Mesenteric fat pad (tissue), 1 donor: ENCODE measurements at regions not wholly inside any gene's neighbourhood (a gene's known extent, or its start where the extent isn't known, plus 50 kb on each side); places are given as distances from the start of the nearest gene placed in this dataset.

ENCODE experiments used
- DNase-seq: peaks from one replicate; pipeline ENCODE4 v3.0.0-alpha.2; 2020; ENCODE audit warnings: low spot score
- donor health status: DM: yes; HTN: yes; CAD: no.

DNA sequence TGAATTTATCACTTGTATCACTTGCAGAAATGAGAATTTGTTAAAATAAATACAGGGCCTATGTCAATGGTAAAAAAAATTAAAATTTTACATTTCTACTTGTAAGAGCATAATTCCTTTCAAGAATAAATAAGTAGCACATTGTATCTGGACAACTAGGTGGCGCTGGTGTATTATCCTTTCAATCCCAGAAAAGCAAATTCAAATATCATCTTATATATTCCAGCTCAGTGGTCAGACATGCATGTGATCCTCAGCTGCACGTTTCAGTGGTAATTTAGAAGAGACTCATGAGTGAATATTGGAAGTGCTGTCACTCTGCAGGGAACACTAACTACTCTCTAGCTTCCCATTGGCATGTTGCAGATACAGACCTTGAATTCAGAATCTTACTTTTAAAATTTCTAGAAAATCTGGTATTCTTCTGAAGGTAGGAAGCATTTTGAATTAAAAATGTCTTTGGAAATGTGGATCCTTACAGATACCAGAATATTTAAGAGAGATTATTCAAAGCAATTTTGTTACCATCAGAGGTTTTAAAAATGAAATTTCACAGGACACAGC, 1414.7 kb upstream of the TENM3 start:
- DNase-seq = no peak

DNA sequence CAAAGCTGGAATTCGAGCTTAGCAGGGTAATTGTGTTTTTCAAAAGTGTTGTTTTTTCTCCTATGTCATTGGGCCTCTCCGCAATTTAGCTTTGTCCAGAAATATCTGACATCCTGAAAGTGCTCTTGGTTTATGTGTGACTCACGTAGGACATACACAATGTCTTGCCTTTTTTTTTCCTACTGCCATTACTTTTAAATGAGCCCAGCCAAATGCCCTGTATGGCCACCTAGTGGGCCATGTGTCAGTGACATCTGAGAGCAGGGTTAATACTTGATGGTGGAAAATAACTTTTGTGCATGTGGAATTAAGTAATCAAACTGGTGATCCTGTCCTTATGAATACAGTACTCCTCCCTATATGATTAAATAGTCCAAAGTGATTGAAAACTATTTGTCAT, 1411.1 kb upstream of the TENM3 start:
- DNase-seq = no peak

DNA sequence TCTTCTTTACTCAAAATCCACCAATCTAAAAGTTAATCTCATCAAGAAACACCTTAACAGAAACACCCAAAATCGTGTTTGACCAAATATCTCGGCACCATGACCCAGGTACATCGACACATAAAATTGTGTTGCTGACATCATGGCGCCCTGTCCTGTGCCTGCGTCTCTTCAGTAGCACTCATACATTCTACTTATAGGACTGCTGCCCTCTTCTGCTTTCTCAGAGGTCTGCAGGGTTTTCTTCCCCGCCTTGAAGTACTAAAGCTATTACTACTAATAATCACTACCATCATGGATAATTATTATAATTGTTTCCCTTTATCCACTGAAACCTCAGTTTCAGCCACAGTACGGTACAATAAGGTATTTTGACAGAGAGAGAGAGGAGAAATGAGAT, 1403.1 kb upstream of the TENM3 start:
- DNase-seq = no peak

DNA sequence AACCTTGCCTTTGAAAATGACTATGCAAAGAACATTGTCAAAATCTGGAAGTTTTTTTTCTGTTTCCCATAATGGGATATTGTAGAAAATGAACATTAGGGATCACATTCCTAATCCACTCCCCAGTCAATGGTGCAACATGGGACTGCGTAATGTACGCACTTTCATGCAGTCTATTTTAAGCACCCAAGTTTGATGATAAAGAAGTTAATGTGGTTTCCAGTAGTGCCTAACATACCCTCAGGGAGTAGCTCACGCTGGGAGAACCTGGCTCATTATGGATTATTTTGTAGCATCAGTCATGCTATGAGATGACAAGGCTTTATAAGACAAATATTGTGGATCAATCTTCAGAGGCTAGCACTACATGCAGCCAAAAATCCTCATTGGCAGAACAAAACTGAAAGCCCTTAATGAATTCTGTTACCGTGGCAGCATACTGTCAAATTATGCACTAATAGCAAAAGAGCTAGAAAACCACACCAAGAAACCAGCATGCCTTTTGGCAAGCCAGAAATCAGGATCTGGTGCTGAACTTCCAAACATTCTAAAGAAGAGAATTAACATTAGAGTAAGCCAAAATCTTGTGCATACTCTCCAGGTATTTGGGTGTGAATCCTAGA, 1392.8 kb upstream of the TENM3 start:
- DNase-seq = no peak

DNA sequence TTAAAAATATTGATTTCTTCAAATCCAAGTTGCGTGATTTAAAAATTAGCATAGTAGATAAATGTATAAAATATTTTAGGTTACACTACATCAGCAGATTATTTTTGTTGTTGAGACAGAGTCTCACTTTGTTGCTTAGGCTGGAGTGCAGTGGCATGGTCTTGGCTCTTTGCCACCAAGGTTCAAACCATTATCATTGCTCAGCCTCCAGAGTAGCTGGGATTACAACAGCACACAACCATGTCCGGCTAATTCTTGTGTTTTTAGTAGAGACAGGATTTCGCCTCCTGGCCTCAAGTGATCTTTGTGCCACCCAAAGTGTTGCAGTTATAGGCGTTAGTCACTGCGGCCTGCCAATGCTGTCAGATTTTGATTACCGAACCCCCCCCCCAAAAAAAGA, 1390.5 kb upstream of the TENM3 start:
- no peak for DNase-seq

DNA sequence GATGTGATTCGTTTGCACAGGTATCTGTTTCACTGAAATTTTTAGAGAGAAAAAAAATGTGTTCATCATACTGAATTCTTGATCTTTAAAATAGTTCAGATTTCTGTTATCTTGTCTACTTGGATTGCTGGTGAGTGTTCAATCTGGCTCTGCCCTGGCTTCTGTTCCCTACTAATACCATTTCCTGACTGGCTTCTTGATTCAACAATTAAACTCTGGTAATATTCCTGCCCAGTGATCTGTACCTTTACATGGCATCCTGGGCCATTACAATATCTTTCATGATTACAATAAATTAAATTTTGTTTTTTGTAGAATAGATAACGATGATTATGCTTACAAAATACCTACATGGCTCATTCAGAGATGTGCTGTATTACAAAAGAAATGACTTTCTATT, 1388.0 kb upstream of the TENM3 start:
- DNase-seq = no peak

DNA sequence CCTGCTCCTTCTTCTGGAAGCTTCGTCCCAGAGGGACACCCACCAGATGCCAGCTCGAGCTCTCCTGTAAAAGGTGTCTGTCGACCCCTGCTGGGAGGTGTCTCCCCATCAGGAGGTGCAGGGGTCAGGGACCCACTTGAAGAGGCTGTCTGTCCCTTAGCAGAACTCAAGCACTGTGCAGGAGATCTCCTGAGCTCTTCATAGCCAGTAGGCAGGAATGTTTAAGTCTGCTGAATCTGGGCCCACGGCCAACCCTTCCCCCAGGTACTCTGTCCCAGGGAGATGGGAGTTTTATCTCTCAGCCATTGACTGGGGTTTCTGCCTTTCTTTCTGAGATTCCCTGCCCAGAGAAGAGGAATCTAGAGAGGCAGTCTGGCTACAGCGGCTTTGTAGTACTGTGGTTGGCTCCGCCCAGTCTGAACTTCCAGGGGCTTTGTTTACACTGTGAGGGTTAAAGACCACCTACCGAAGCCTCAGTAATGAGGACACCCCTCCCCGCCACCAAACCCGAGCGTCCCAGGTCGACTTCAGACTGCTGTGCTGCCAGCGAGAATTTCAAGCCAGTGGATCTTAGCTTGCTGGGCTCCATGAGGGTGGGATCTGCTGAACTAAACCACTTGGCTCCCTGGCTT, 1383.0 kb upstream of the TENM3 start:
- DNase-seq = no peak

DNA sequence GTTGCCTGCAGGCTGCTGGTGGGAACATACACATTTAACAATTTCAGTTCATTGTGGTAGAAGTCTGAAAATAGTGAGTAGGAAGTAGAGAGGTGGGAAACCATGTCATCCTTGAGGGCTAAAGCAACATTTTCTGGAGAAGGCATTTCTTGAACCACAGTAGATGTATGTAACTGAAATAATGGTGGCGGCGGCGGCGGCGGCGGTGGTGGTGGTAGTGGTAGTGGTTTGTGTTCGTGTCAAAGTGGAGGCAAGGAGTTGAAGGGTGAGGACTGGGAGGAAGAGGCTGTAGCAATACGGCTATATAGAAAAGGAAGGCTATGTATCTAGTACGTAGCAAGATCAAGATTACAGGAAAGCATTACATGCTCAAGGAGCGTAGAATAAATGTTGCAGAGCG, 1381.6 kb upstream of the TENM3 start:
- DNase-seq = no peak

DNA sequence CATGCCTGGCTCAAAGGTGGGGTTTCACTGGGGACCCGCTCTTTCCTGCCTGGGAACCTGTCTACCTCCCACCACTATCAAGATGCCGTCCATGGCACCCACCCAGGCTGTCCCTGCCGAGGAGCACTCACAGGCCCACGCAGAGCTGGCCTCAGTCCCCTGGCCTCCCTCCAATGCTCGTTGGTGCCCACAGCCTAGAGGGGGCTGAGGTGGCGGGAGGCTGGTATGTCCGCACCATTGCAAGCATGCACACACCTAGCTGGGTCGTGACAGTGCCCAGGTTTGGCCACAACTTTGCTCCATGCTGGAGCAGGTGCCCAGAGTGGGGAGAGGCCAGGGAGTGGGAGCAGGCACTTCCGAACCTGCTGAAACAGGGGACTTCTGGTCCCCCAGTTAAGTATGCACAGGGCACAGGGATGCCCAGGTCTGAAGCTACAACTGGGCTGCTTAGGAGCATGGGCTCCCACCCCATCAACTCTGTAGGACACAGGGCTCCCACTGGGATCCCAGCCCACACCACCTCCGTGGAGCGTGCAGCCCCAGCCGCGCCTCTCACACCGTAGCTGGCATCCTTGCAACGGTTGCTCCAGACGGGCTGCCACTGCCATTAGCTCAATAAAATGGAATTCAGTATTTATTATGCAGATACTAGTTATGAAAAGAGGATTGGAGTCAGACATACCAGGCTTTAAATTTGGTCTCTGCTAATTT, 1376.1 kb upstream of the TENM3 start:
- DNase-seq = no peak

DNA sequence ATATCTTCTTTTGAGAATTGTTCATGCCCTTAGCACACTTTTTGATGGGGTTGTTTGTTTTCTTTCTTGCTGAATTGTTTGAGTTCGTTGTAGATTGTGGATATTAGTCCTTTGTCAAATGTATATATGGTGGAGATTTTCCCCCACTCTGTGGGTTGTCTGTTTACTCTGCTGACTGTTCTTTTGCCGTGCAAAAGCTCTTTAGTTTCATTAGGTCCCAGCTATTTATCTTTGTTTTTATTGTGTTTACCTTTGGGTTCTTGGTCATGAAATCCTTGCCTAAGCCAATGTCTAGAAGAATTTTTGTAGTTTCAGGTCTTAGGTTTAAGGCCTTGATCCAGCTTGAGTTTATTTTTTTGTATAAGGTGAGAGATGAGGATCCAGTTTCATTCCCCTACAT, 1372.6 kb upstream of the TENM3 start:
- DNase-seq = no peak

DNA sequence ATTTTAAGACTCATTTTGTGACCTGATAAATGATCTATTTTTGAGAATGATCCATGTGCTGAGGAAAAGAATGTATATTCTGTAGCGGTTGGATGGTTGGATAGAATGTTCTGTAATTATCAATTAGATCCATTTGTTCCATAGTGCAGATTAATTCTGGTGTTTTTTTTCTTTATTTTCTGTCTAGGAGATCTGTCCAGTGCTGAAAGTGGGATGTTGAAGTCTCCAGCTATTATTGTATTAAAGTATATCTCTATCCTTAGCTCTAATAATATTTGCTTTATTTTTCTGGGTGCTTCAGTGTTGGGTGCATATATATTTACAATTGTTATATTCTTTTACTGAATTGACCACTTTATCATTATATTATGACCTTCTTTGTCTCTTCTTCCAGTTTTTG, 1344.9 kb upstream of the TENM3 start:
- DNase-seq = no peak

DNA sequence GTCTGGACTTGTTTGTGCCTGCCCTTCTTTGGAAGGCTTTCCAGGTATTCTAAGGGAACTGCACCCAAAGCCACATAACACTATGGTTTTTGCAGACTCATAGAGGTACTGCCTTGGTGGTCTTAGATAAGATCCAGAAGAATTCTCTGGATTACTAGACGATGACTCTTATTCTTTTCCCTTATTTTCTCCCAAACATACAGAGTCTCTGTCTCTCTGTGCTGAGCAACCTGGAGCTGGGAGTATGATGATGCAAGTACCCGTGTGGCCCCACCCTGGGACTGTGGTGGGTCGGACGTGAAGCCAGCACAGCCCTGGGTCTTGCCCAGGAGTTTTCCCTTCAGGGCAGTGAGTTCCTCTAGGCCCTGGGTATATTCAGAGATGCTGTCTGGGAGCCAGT, 1342.4 kb upstream of the TENM3 start:
- DNase-seq = no peak

DNA sequence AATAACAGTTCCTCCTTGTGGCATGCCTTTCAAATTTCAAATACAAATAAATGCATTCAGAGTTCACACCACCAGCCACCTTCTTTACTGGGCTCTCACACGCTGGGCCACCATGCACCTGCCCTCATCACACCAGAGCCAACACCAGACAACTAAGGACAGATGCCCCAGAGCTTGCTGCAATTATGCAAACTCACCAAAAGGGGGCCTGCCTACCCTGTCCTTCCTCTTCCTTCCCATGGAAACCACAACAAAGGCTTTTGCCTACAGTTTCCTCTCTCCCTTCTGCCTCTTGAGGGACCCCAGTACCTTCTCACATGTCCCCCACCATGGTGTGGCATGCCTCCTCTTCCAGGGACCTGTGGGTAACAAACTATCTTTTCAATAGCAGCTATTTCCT, 1333.9 kb upstream of the TENM3 start:
- no peak for DNase-seq

DNA sequence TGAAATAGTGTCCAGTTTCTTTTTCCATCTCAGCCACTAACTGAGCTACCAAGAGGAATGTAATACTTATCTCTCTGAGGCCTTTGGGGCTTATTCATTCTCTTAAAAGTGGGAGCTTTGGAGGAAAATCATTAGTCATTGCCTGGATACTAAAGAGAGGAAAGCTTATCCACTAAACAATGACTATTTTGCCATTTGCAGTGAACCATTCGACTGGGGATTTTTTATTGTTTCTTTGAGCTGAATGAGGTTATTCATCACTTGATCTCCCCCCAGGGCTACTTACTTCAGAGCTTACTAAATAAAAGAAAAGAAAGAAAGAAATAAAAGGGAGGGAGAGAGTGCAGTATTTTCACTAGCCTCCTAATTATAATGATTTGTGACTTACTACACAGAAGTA, 1329.5 kb upstream of the TENM3 start:
- DNase-seq = no peak

DNA sequence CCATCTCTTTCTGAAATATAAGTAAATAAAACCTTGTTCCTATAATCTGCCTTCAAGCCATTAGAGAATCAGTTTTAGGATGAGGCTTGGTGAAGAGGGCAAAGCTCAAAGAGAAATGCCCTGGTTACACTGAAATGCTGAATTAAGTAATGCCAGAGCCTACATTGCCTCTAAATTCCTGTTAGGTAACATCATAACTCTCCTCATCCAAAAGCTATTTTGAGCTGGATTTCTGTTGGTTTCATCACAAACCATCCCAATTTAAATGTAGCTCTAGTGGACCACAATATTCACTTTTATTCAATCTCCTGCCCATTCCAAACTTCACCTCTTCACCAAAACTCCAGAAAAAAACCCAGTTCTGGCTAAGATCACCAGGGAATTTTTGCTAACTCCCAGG, 1319.7 kb upstream of the TENM3 start:
- DNase-seq = no peak

DNA sequence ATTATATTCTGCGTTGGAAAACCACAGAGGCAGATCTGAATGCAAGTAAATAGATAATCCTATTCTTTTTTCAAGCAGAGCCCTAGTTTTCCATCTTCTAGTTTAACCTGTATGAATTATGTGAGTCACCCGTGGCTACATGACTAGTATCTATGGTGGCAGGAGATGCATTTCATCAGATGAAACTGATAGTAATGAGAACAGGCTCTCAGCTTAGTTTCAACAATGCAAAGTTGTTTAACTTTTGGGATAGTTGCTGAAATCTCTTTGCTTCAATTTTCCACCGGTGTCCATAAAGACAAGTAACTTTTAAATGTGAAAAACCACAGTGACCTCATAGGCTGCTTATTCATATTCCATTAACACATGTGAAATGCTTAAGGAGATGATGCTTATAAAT, 1317.4 kb upstream of the TENM3 start:
- DNase-seq = no peak

DNA sequence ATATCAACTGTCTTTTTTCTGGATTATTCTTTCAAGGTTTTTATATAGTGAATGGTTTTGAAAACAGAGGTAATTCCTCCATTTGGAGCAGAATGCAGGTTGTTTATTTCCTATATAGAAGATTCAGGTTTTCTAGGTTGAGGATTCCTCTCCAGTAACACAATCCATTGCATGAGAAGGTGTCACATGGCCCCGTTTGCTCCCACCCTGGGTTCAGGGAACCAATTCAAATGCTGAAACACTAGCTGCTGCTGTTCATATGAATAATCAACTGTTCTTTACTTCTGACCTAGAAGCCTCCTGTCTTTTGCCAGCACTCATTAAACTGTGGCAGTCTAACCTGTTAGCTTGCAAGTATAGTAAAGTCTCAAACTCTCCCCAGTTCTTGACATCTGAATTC, 1316.9 kb upstream of the TENM3 start:
- DNase-seq = no peak

DNA sequence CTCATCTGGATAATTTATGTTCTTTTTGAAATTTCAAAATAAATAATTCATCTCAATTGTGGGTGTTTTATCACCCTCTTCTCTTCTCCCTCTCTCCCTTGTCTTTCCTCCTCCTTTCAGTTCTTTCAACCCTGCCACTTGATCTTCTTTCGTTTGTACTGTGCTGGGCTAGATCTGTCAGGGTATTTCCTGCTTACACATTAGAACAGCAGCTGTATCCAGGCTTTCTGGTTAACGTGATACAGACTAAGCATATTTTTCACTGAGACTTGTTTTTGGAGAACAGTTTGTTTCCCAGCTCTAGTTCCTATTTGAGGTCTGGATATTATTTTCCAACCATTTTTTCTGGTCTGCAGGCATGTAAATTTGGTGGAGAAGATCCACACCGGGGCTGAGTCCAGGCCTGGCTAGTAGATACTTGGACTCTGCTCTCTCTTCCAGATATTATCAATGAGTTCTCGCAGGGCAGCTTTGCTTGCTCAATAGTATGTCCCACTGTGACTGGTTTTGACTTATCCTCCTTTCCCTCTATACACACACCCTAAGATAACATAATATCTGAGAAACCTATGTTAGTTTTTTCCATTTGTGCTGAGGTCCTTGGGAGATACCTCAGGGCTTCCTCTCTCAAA, 1310.7 kb upstream of the TENM3 start:
- DNase-seq = no peak

DNA sequence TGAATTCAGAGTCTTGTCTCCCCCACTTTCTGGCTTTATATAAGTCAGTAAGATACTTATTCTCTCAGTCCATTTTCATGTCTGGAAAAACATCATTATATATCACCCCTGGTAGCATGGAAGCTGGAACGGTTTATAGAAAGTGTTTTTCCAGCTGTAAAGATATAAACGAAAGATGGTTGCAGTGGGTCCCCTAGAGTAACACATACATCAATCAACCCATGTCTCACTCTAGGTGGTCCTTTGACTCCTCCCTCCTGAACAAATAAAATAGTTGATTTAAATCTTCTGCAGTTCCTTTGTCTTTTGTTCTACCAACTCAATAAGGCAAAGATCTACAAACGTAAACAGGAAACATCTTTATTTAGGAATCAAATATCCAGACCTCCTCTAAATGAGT, 1306.1 kb upstream of the TENM3 start:
- no peak for DNase-seq

DNA sequence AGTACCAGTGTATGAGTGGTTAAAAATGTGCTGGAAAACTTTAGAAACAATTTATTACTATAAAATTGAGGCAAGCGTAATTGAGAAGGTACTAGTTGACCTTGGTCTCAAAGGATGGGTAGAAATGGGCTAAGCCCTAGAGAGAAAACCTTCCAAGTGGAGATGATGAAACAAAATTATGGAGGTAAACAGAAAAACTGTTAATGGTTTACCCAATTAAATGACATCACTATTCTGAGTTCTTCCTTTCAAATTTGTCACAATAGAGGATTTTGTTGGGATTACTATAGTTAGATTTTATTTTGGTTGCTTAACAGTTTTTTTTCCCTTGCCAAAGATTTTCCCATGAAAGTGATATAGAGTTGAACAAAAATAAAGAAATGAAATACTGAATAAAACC, 1302.5 kb upstream of the TENM3 start:
- no peak for DNase-seq

DNA sequence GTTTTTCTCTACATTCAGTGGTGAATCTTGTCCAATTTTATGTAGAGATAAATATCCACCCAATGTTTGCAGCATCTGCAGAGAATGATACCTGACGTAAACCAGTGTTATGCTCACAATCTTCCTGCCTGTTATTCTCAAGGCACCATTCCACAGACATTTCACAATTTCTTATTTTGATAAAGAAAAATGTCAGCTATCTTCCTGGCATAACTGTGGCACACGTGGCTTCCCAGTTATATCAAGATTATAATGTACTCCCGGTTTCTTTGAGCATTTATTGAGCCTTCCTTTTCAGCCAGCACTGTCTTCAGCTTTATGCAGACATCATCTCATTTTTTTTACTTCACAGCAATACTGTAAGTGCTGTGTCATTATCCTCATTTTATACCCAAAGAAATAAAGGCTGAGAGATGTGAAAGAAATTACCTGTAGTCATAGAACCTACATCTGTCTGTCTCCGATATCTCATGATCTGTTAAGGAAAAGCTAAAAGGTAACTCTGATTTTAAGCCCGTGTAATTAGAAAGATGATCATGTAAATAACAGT, 1300.8 kb upstream of the TENM3 start:
- no peak for DNase-seq

DNA sequence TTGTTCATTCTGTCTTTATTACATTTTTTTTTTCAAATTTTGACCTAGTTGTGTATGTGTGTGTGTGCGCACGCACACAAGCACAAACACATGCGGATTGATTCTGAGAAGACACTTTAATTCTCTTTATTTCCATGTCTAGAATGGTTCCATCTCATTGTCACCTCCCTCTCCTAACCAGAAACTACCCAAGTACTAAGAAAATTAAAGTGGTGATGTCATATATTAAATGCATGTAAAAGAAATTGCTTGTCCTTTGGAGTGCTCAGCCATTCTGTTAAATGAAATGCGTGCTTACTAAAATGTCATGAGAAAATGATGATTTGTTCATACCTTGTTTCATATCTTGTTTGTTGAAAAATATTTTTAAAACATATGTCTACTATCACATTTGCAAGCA, 1297.0 kb upstream of the TENM3 start:
- no peak for DNase-seq
